GM10266 (cell line): ENCODE measurements at regions not wholly inside any gene's neighbourhood (a gene's known extent, or its start where the extent isn't known, plus 50 kb on each side); places are given as distances from the start of the nearest gene placed in this dataset.
"Not testable (repeated sequence)": the region's sequence is repeated elsewhere in the genome, so short reads cannot be mapped to it uniquely, and the experiment has no call there.

Experiments used
- DNase-seq: peaks from one replicate; pipeline ENCODE4 v3.0.0; 2012; ENCODE audit errors: extremely low spot score
- CTCF ChIP-seq: IDR thresholded peaks from 2 replicates; pipeline ENCODE4 v1.5.1; 2012; ENCODE audit warnings: mild to moderate bottlenecking, low read depth; ENCODE audit not compliant: control insufficient read depth, insufficient read depth; ENCODE audit errors: missing control alignments

- no peak for DNase-seq
- TF ChIP-seq CTCF = no peak
Measured at GRCh38 chr18:73007195-73007914, 139.6 kb upstream of the NETO1 start.

- no peak for TF ChIP-seq CTCF
- no peak for DNase-seq
Measured at GRCh38 chr18:73006331-73006730, 138.5 kb upstream of the NETO1 start.

GRCh38 chr18:73004260-73004659, 136.5 kb upstream of the NETO1 start:
- no peak for TF ChIP-seq CTCF
- DNase-seq = no peak

GRCh38 chr18:72999971-73000607, 132.3 kb upstream of the NETO1 start:
- no peak for TF ChIP-seq CTCF
- DNase-seq = no peak

GRCh38 chr18:72995558-72995957, 127.8 kb upstream of the NETO1 start:
- DNase-seq = no peak
- no peak for TF ChIP-seq CTCF

GRCh38 chr18:72993250-72993649, 125.5 kb upstream of the NETO1 start:
- no peak for DNase-seq
- no peak for TF ChIP-seq CTCF

GRCh38 chr18:72991379-72991778, 123.6 kb upstream of the NETO1 start:
- no peak for TF ChIP-seq CTCF

GRCh38 chr18:72987570-72987969, 119.8 kb upstream of the NETO1 start:
- DNase-seq = not testable (repeated sequence)

More at GRCh38 chr18:72991379-72991778, 123.6 kb upstream of the NETO1 start:
- DNase-seq = no peak
